ENCODE measurements at regions not wholly inside any gene's neighbourhood (a gene's known extent, or its start where the extent isn't known, plus 50 kb on each side); places are given as distances from the start of the nearest gene placed in this dataset.

GRCh38 chr1:184284900-184285299, 101.9 kb upstream of the C1orf21 start:
- DNase-seq = no peak

GRCh38 chr1:184285401-184286087, 101.3 kb upstream of the C1orf21 start:
- no peak for DNase-seq

GRCh38 chr1:184287001-184287400, 99.8 kb upstream of the C1orf21 start:
- DNase-seq = peak in 1 of 3 experiments; percentile 37

GRCh38 chr1:184289825-184290550, 96.8 kb upstream of the C1orf21 start:
- peak in 1 of 3 experiments; percentile 7 for DNase-seq

GRCh38 chr1:184291701-184292100, 95.1 kb upstream of the C1orf21 start:
- DNase-seq = no peak

- DNase-seq = no peak
These were observed 94.7 kb upstream of the C1orf21 start for GRCh38 chr1:184292101-184292500.

GRCh38 chr1:184294101-184294500, 92.7 kb upstream of the C1orf21 start:
- DNase-seq = no peak

- DNase-seq = no peak
These were observed 90.2 kb upstream of the C1orf21 start for GRCh38 chr1:184296466-184297243.

GRCh38 chr1:184297244-184297750, 89.5 kb upstream of the C1orf21 start:
- DNase-seq = no peak

- peak in 1 of 3 experiments; percentile 51 for DNase-seq
These were observed 88.1 kb upstream of the C1orf21 start for GRCh38 chr1:184298440-184299405.

GRCh38 chr1:184299406-184299790, 87.4 kb upstream of the C1orf21 start:
- peak in 1 of 3 experiments; percentile 51 for DNase-seq

GRCh38 chr1:184299796-184300195, 87.0 kb upstream of the C1orf21 start:
- DNase-seq = no peak

- no peak for DNase-seq
These were observed 86.4 kb upstream of the C1orf21 start for GRCh38 chr1:184300446-184300845.

- no peak for DNase-seq
These were observed 85.6 kb upstream of the C1orf21 start for GRCh38 chr1:184301227-184301626.

GRCh38 chr1:184302346-184302745, 84.5 kb upstream of the C1orf21 start:
- no peak for DNase-seq

- no peak for DNase-seq
These were observed 76.5 kb upstream of the C1orf21 start for GRCh38 chr1:184310157-184310819.

GRCh38 chr1:184311580-184311979, 75.2 kb upstream of the C1orf21 start:
- no peak for DNase-seq

GRCh38 chr1:184315254-184315653, 71.6 kb upstream of the C1orf21 start:
- DNase-seq = no peak

GRCh38 chr1:184319879-184320278, 67.0 kb upstream of the C1orf21 start:
- DNase-seq = no peak

- no peak for DNase-seq
These were observed 64.6 kb upstream of the C1orf21 start for GRCh38 chr1:184322253-184322652.

- no peak for DNase-seq
These were observed 61.9 kb upstream of the C1orf21 start for GRCh38 chr1:184324972-184325371.

- DNase-seq = no peak
These were observed 60.6 kb upstream of the C1orf21 start for GRCh38 chr1:184326278-184326677.
